GM12878 (cell line): ENCODE measurements at regions not wholly inside any gene's neighbourhood (a gene's known extent, or its start where the extent isn't known, plus 50 kb on each side); places are given as distances from the start of the nearest gene placed in this dataset.

ENCODE experiments used
- ATAC-seq: fragments of 200-7000 bp; cut with Tn5 transposase; 3 replicates; pipeline ENCODE4 v1.9.1; 2020; ENCODE audit warnings: mild to moderate bottlenecking, moderate library complexity
- BruUV-seq: library from RNA; stranded (reverse); fragments of 400-500 nt; replicated peaks from 2 replicates; lab custom pipeline; 2021; lab: Mats Ljungman, UMichigan
- CTCF ChIA-PET: fragments of 300-600 bp; sonication (Branson Sonifier 250); formaldehyde crosslinking; extraction: SDS; loops from one replicate; lab custom pipeline; 2021; ENCODE audit warnings: inconsistent platforms; lab: Yijun Ruan, JAX
- POLR2A ChIA-PET: fragments of 350-600 bp; formaldehyde crosslinking; extraction: SDS; loops from one replicate; lab custom pipeline; 2021; ENCODE audit warnings: inconsistent platforms; lab: Charles Lee
- RAD21 ChIA-PET: fragments of 300-600 bp; sonication (Branson Sonifier 250); formaldehyde crosslinking; loops from one replicate; lab custom pipeline; 2023; ENCODE audit warnings: antibody characterized with exemption; ENCODE audit not compliant: unreplicated experiment; lab: Charles Lee
- SMC1A ChIA-PET: fragments of 300-600 bp; sonication (Branson Sonifier 250); formaldehyde crosslinking; loops from one replicate; lab custom pipeline; 2023; ENCODE audit not compliant: unreplicated experiment, uncharacterized antibody; lab: Charles Lee
- DNase-seq: peaks from one replicate; pipeline ENCODE4 v3.0.0-alpha.2; 2011; ENCODE audit warnings: low read depth, low spot score
- FAIRE-seq: peaks from 3 replicates; lab custom pipeline; 2011; peaks lifted over from hg19 to GRCh38; lab: Jason Lieb, UNC
- H2AFZ ChIP-seq: 2 replicates; pipeline ENCODE4 v1.6.0; 2011; ENCODE audit warnings: low read depth, low read length, control low read depth; ENCODE audit not compliant: control insufficient read depth
- H3K27ac ChIP-seq: 2 replicates; pipeline ENCODE4 v1.5.1; 2011; ENCODE audit warnings: control low read depth; ENCODE audit not compliant: control insufficient read depth, insufficient read depth
- H3K27me3 ChIP-seq, 2 experiments: replicated peaks in 1 of 2; 2 replicates each; pipeline versions ENCODE4 v1.6.0 to v1.6.1; 2011; ENCODE audit warnings: low read length in 1 of 2; ENCODE audit not compliant: control insufficient read depth in 2 of 2, insufficient read depth in 2 of 2
- H3K36me3 ChIP-seq, 2 experiments: 2 replicates each; pipeline ENCODE4 v1.5.1; 2011; ENCODE audit warnings: low read length in 1 of 2; ENCODE audit not compliant: control insufficient read depth in 2 of 2, insufficient read depth in 2 of 2
- H3K4me1 ChIP-seq: 2 replicates; pipeline ENCODE4 v1.6.1; 2011; ENCODE audit warnings: mild to moderate bottlenecking, low read length, moderate library complexity, mixed read lengths; ENCODE audit not compliant: control insufficient read depth, insufficient read depth
- H3K4me2 ChIP-seq: 2 replicates; pipeline ENCODE4 v1.6.0; 2011; ENCODE audit warnings: control low read depth; ENCODE audit not compliant: control insufficient read depth, insufficient read depth
- H3K4me3 ChIP-seq: fragments of 200-600 bp; sonication (generic); 2 replicates; pipeline ENCODE4 v1.5.1; 2016
- H3K79me2 ChIP-seq: 2 replicates; pipeline ENCODE4 v1.6.0; 2011; ENCODE audit warnings: low read length; ENCODE audit not compliant: control insufficient read depth, insufficient read depth
- H3K9ac ChIP-seq: 2 replicates; pipeline ENCODE4 v1.8.0; 2011; ENCODE audit warnings: low read length, control low read depth, mixed read lengths; ENCODE audit not compliant: control insufficient read depth, insufficient read depth
- H3K9me3 ChIP-seq: replicated peaks from 3 replicates; pipeline ENCODE4 v1.5.1; 2011; ENCODE audit warnings: mild to moderate bottlenecking, low read length; ENCODE audit not compliant: control insufficient read depth, insufficient read depth
- H4K20me1 ChIP-seq: 2 replicates; pipeline ENCODE4 v1.6.0; 2011; ENCODE audit not compliant: control insufficient read depth, insufficient read depth
- EZH2 ChIP-seq: IDR thresholded peaks from 2 replicates; pipeline ENCODE4 v1.6.1; 2012; ENCODE audit warnings: low read depth, mild to moderate bottlenecking, control low read depth, inconsistent platforms, low read length, borderline replicate concordance; ENCODE audit not compliant: control insufficient read depth
- HDAC2 ChIP-seq: fragments of 200-600 bp; sonication (generic); IDR thresholded peaks from 2 replicates; pipeline ENCODE4 v1.6.1; 2017
- SUPT20H ChIP-seq: IDR thresholded peaks from 2 replicates; pipeline ENCODE4 v1.6.1; 2011; ENCODE audit warnings: low read depth, mild to moderate bottlenecking, low read length, moderate library complexity, borderline replicate concordance; ENCODE audit not compliant: control insufficient read depth
- TAF1 ChIP-seq: IDR thresholded peaks from 2 replicates; pipeline ENCODE4 v1.6.1; 2011; ENCODE audit warnings: mild to moderate bottlenecking, low read depth, low read length, borderline replicate concordance
- TBL1XR1 ChIP-seq: IDR thresholded peaks from 2 replicates; pipeline ENCODE4 v1.6.1; 2012; ENCODE audit warnings: low read depth, low read length, improper control_type of control experiment
- ZNF622 ChIP-seq: fragments of 450-650 bp; IDR thresholded peaks from 2 replicates; pipeline ENCODE4 v1.6.1; 2017; ENCODE audit warnings: mild to moderate bottlenecking, inconsistent platforms
- in situ Hi-C: fragments of 300-500 bp; cut with MboI; formaldehyde crosslinking; loops from 9 replicates; pipeline ENCODE4 v1.14.3; 2018; ENCODE audit warnings: mixed read lengths
- intact Hi-C: fragments of 100-400 bp; cut with micrococcal nuclease; formaldehyde crosslinking; loops from one replicate; pipeline ENCODE4 v1.14.2; 2022; ENCODE audit not compliant: unreplicated experiment
- TF ChIP-seq, protein P1 (sequence below), 3 experiments: IDR thresholded peaks in 2 of 3; conservative IDR thresholded peaks in 1 of 3; 2 replicates each; pipeline ENCODE4 v1.5.1; 2011; ENCODE audit warnings: low read depth in 3 of 3, low read length in 3 of 3, mild to moderate bottlenecking in 3 of 3, control low read depth in 2 of 3, moderate library complexity in 2 of 3, inconsistent platforms in 1 of 3, mixed read lengths in 1 of 3; ENCODE audit not compliant: control insufficient read depth in 2 of 3, insufficient read depth in 1 of 3; ENCODE audit errors: extremely low read depth in 1 of 3

DNA sequence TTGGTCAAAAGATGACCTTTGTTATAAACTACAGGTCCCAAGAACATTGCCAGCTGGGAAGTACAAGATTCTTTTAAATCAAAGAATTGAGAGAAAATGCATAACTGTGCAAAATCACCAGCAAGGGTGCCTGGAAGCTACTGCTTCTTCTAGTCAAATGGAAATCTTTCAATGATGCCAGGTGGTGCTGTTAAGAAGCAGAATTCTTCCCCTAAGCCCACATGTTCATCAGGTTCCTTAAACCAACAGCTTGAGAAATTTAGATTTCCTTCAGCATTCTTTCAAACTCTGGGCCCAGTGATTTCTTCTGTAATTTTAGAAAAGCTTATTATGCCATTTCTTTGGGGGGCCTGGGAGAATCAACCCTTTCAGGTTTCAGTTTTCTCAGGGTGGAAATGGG, 207.8 kb upstream of the WSCD1 start:
- intact Hi-C loops, result no loop called here
- no peak for ATAC-seq

More for the DNA sequence above, 207.8 kb upstream of the WSCD1 start:
- ChIA-PET POLR2A (no interaction called here), CTCF (no interaction called here), SMC1A (no interaction called here), RAD21 (no interaction called here)
- Histone ChIP-seq H3K4me2 (no peak overlapping the region), H3K4me3 (no peak overlapping the region), H3K9me3 (no peaks in the 10 kb centered on the region), H3K27ac (no peak overlapping the region), H3K79me2 (no peaks in the 10 kb centered on the region), H3K36me3 (no peaks in the 10 kb centered on the region), H4K20me1 (no peaks in the 10 kb centered on the region), H3K4me1 (no peaks in the 10 kb centered on the region), H3K9ac (no peak overlapping the region), H2AFZ (no peak overlapping the region), H3K27me3 (no peaks in the 10 kb centered on the region)
- TF ChIP-seq TBL1XR1 (no peak), SUPT20H (no peak), HDAC2 (no peak), TAF1 (no peak), ZNF622 (no peak), EZH2 (no peak)
- TF ChIP-seq, protein P1, sequence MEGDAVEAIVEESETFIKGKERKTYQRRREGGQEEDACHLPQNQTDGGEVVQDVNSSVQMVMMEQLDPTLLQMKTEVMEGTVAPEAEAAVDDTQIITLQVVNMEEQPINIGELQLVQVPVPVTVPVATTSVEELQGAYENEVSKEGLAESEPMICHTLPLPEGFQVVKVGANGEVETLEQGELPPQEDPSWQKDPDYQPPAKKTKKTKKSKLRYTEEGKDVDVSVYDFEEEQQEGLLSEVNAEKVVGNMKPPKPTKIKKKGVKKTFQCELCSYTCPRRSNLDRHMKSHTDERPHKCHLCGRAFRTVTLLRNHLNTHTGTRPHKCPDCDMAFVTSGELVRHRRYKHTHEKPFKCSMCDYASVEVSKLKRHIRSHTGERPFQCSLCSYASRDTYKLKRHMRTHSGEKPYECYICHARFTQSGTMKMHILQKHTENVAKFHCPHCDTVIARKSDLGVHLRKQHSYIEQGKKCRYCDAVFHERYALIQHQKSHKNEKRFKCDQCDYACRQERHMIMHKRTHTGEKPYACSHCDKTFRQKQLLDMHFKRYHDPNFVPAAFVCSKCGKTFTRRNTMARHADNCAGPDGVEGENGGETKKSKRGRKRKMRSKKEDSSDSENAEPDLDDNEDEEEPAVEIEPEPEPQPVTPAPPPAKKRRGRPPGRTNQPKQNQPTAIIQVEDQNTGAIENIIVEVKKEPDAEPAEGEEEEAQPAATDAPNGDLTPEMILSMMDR (IDR thresholded peaks at IDR 0.05 in 2 of 3, conservative IDR thresholded peaks at IDR 0.05 in 1 of 3; ENCODE audit: control insufficient read depth in 2 of 3, extremely low read depth in 1 of 3, insufficient read depth in 1 of 3, low read depth in 3 of 3, low read length in 3 of 3), result no peak
- no TSS peak for BruUV-seq
- FAIRE-seq, result no peak
- DNase-seq, result no peak
- in situ Hi-C loops, result no loop called here
